SK-N-MC (cell line): ENCODE measurements at regions not wholly inside any gene's neighbourhood (a gene's known extent, or its start where the extent isn't known, plus 50 kb on each side); places are given as distances from the start of the nearest gene placed in this dataset.

Source experiments
- EZH2 ChIP-seq: fragments of 200-600 bp; sonication (generic); IDR thresholded peaks from one replicate; pipeline ENCODE4 v1.6.1; 2017; ENCODE audit warnings: antibody characterized with exemption
- POLR2AphosphoS5 ChIP-seq: IDR thresholded peaks from 2 replicates; pipeline ENCODE4 v1.6.1; 2012; ENCODE audit warnings: mild to moderate bottlenecking, low read depth, low read length, borderline replicate concordance

DNA sequence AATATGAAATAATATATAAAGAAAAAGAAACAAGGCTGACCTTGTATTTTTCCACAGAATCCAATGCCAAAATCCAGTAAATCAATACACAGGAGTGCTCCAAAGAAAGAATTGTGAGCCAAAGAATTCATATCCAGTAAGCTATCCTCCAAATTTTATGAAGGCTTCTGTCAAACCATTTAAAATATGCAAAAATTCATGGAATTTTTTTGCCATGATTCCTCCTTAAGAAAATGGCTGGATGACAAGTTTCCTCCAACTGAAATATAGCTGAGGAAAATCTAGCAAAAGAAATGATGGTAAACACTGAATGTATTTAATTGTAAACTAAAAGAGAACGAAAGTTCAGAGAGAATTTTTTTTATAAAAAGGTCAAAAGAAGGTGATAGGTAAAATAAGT is 290.3 kb downstream of the UBE3D start:
- TF ChIP-seq EZH2 = no peak
- TF ChIP-seq POLR2AphosphoS5 = no peak
